HEK293T (cell line): ENCODE measurements at regions not wholly inside any gene's neighbourhood (a gene's known extent, or its start where the extent isn't known, plus 50 kb on each side); places are given as distances from the start of the nearest gene placed in this dataset.

Experiments
- CTCF ChIA-PET: fragments of 350-600 bp; formaldehyde crosslinking; extraction: SDS; loops from one replicate; lab custom pipeline; 2021; ENCODE audit warnings: antibody characterized with exemption, inconsistent platforms; lab: Yijun Ruan, JAX
- POLR2A ChIA-PET: fragments of 350-600 bp; formaldehyde crosslinking; extraction: SDS; loops from one replicate; lab custom pipeline; 2020; ENCODE audit warnings: antibody characterized with exemption, inconsistent platforms; lab: Yijun Ruan, JAX
- DNase-seq: peaks from one replicate; pipeline ENCODE4 v3.0.0; 2012; ENCODE audit warnings: mixed read lengths; ENCODE audit errors: extremely low spot score
- ARNT ChIP-seq: fragments of 450-650 bp; IDR thresholded peaks from 2 replicates; pipeline ENCODE4 v1.6.1; 2017; ENCODE audit warnings: mild to moderate bottlenecking
- BHLHE40 ChIP-seq: fragments of 450-650 bp; IDR thresholded peaks from 2 replicates; pipeline ENCODE4 v1.6.1; 2016; ENCODE audit warnings: mild to moderate bottlenecking, moderate library complexity, borderline replicate concordance
- CTBP1 ChIP-seq: fragments of 450-650 bp; IDR thresholded peaks from 2 replicates; pipeline ENCODE4 v1.6.1; 2016; ENCODE audit warnings: borderline replicate concordance
- ELF4 ChIP-seq: fragments of 450-650 bp; IDR thresholded peaks from 2 replicates; pipeline ENCODE4 v1.6.1; 2017; ENCODE audit warnings: antibody characterized with exemption
- FOXA1 ChIP-seq: fragments of 450-650 bp; IDR thresholded peaks from 2 replicates; pipeline ENCODE4 v1.6.1; 2016; ENCODE audit warnings: mild to moderate bottlenecking
- FOXK2 ChIP-seq: fragments of 450-650 bp; IDR thresholded peaks from 2 replicates; pipeline ENCODE4 v1.6.1; 2016; ENCODE audit warnings: mild to moderate bottlenecking
- FOXM1 ChIP-seq: fragments of 450-650 bp; IDR thresholded peaks from 2 replicates; pipeline ENCODE4 v1.6.1; 2017; ENCODE audit warnings: mild to moderate bottlenecking, borderline replicate concordance
- HDGF ChIP-seq: fragments of 450-650 bp; IDR thresholded peaks from 2 replicates; pipeline ENCODE4 v1.6.1; 2017; ENCODE audit warnings: antibody characterized with exemption, borderline replicate concordance
- L3MBTL2 ChIP-seq: fragments of 450-650 bp; conservative IDR thresholded peaks from 2 replicates; pipeline ENCODE4 v1.6.1; 2016; ENCODE audit warnings: mild to moderate bottlenecking
- LEF1 ChIP-seq: fragments of 450-650 bp; IDR thresholded peaks from 2 replicates; pipeline ENCODE4 v1.6.1; 2017; ENCODE audit warnings: mild to moderate bottlenecking, borderline replicate concordance
- NFRKB ChIP-seq: fragments of 450-650 bp; IDR thresholded peaks from 2 replicates; pipeline ENCODE4 v1.6.1; 2016; ENCODE audit warnings: mild to moderate bottlenecking, moderate library complexity
- SP1 ChIP-seq: fragments of 450-650 bp; IDR thresholded peaks from 2 replicates; pipeline ENCODE4 v1.6.1; 2017
- SUZ12 ChIP-seq: fragments of 450-650 bp; IDR thresholded peaks from 2 replicates; pipeline ENCODE4 v1.6.1; 2016; ENCODE audit warnings: mild to moderate bottlenecking
- TARDBP ChIP-seq: fragments of 450-650 bp; IDR thresholded peaks from 2 replicates; pipeline ENCODE4 v1.6.1; 2016
- ZNF384 ChIP-seq: fragments of 450-650 bp; IDR thresholded peaks from 2 replicates; pipeline ENCODE4 v1.6.1; 2016
- TF ChIP-seq, protein P1 (sequence below): fragments of 450-650 bp; IDR thresholded peaks from 2 replicates; pipeline ENCODE4 v1.6.1; 2016

DNA sequence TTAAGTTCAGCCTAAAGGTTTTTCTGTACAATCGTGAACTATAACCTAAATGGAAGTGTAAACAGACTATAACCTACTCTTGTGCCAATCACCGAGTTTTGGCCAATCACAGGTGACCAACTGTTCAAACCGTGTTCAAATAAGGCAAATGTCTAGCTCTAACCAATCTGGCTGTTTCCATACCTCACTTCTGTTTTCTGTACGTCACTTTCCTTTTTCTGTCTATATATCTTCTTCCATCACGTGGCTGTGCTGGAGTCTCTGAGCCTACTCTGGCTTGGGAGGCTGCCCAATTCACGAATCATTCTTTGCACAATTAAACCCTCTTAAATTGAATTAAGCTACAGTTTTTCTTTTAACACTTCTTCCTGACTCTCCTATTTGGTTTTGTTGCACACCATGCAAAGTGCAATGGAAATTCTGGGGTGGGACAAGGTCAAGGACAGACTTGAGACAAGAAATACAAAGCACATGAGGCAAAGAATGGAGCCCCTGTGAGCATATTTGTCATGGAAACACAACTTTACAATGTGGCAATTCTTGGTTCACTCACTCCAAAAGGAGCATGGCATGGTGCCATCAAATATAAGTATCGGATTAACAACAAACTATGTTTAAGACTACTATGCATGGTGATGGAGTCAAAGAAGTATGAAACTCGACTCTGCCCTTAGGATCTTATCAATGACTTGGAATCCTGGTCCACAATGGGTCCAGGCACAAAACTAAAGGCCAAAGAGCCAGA lies 115.7 kb upstream of the FAM9B start:
- no peak for TF ChIP-seq TARDBP
- no peak for TF ChIP-seq SP1
- ChIA-PET CTCF (no interaction called here), POLR2A (no interaction called here)
- no peak for DNase-seq

DNA sequence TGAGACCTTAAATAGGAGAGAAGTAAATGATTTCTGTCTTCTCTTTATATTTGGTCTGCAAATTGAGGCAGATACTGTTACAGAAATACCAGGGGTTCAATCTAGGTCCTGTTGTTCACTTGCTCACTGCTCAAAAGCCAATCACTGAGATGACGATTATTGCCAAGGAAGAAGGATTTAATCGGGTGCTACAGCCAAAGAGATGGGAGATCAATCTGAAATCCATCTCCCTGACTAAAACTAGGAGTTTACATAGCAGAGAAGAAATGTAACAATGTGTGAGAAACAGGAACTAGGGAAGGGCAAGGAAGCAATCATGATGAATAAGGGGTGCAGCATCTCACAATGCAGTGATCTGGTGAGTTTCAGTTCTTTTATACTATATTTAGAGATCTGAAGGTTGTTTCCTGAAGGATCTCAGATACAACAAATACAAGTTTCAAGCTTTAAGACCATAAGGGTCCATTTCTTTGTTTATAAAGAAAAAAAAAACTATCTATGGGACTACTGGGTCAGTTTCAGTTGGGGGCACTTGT lies 117.9 kb upstream of the FAM9B start:
- POLR2A ChIA-PET, result no interaction called here
- no peak for DNase-seq
- no peak for TF ChIP-seq ZNF384
- no peak for TF ChIP-seq L3MBTL2
- TF ChIP-seq FOXM1, result no peak
- no peak for TF ChIP-seq ELF4
- no peak for TF ChIP-seq BHLHE40
- TF ChIP-seq, protein P1, sequence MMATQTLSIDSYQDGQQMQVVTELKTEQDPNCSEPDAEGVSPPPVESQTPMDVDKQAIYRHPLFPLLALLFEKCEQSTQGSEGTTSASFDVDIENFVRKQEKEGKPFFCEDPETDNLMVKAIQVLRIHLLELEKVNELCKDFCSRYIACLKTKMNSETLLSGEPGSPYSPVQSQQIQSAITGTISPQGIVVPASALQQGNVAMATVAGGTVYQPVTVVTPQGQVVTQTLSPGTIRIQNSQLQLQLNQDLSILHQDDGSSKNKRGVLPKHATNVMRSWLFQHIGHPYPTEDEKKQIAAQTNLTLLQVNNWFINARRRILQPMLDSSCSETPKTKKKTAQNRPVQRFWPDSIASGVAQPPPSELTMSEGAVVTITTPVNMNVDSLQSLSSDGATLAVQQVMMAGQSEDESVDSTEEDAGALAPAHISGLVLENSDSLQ, result no peak
- TF ChIP-seq CTBP1, result no peak
- no peak for TF ChIP-seq FOXK2
- no peak for TF ChIP-seq TARDBP
- TF ChIP-seq LEF1, result no peak
- no peak for TF ChIP-seq HDGF
- TF ChIP-seq ARNT, result no peak
- TF ChIP-seq SP1, result no peak
- TF ChIP-seq FOXA1, result no peak
- no peak for TF ChIP-seq NFRKB
- no peak for TF ChIP-seq SUZ12
- CTCF ChIA-PET, result no interaction called here

- no peak for DNase-seq
- TF ChIP-seq FOXM1, result no peak
- no peak for TF ChIP-seq ELF4
- no peak for TF ChIP-seq SUZ12
- TF ChIP-seq, protein P1, result no peak
- TF ChIP-seq HDGF, result no peak
- no peak for TF ChIP-seq FOXA1
- TF ChIP-seq SP1, result no peak
- TF ChIP-seq ZNF384, result no peak
- no peak for TF ChIP-seq L3MBTL2
- no peak for TF ChIP-seq BHLHE40
- TF ChIP-seq CTBP1, result no peak
- TF ChIP-seq LEF1, result no peak
- TF ChIP-seq FOXK2, result no peak
- TF ChIP-seq TARDBP, result no peak
- TF ChIP-seq NFRKB, result no peak
- no peak for TF ChIP-seq ARNT
- POLR2A ChIA-PET, result no interaction called here
Measured at GRCh38 chrX:9153300-9153699, 119.4 kb upstream of the FAM9B start.

GRCh38 chrX:9158611-9159010 lies 124.7 kb upstream of the FAM9B start:
- ChIA-PET CTCF (no interaction called here), POLR2A (no interaction called here)
- TF ChIP-seq ELF4, result no peak
- TF ChIP-seq ZNF384, result no peak
- no peak for TF ChIP-seq HDGF
- TF ChIP-seq TARDBP, result no peak
- no peak for TF ChIP-seq ARNT
- TF ChIP-seq, protein P1, result no peak
- TF ChIP-seq FOXA1, result no peak
- no peak for TF ChIP-seq L3MBTL2
- TF ChIP-seq FOXM1, result no peak
- no peak for TF ChIP-seq LEF1
- no peak for TF ChIP-seq FOXK2
- no peak for DNase-seq

More at GRCh38 chrX:9153300-9153699, 119.4 kb upstream of the FAM9B start:
- CTCF ChIA-PET, result no interaction called here

DNA sequence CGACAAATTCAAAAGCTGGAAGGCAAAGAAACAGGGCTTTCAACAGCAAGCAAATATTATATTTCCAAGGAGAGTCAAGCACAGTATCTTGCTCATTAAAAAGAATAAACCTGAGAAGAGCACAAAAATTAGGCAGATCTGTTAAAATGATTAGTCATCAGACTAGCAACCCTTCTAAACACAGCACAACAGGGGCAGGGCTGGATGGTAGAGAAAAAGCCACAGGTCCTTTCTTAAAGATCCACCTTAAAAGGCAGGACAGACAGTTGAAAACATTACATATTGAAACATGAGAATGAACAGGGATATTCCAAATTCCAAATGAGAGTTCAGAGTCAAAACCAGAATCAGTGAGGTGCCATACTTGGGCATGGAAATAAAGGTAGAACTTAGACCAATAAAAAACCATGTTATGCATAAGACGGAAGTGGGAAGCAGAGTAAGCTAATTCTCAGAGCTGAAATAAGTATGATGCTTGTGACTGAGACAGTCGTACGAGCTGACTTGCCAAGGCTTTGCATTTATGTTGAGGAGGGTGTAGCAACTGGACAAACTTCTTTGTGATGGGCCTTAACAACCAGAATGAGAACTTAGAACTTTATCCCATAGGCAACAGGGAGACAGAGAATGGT lies 126.9 kb upstream of the FAM9B start:
- TF ChIP-seq FOXM1 (no peak), FOXA1 (no peak), CTBP1 (no peak), ZNF384 (no peak), HDGF (no peak), SUZ12 (no peak), BHLHE40 (no peak), NFRKB (no peak), LEF1 (no peak)
- TF ChIP-seq, protein P1, result no peak
- no peak for DNase-seq
- CTCF ChIA-PET, result no interaction called here
- POLR2A ChIA-PET, result no interaction called here
